ENCODE measurements at regions not wholly inside any gene's neighbourhood (a gene's known extent, or its start where the extent isn't known, plus 50 kb on each side); places are given as distances from the start of the nearest gene placed in this dataset.

DNA sequence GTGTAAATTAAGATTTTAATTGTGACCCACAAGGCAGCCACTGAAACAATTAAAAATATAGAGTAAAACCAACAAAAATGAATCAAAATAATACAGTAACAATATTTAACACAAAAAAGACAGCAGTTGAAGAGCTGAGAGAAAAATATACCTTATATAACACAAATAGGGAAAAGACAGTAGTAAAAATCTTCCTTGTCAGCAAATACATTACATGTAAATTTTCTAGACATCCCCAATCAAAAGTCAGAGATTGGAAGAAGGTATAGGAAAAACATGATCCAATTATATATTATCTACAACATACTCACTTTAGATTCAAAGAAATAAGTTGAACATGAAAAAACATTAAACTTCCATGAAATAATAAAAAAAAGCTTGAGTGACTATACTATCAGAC is 330.8 kb downstream of the UBE2NL start:
- TF ChIP-seq, protein P1, sequence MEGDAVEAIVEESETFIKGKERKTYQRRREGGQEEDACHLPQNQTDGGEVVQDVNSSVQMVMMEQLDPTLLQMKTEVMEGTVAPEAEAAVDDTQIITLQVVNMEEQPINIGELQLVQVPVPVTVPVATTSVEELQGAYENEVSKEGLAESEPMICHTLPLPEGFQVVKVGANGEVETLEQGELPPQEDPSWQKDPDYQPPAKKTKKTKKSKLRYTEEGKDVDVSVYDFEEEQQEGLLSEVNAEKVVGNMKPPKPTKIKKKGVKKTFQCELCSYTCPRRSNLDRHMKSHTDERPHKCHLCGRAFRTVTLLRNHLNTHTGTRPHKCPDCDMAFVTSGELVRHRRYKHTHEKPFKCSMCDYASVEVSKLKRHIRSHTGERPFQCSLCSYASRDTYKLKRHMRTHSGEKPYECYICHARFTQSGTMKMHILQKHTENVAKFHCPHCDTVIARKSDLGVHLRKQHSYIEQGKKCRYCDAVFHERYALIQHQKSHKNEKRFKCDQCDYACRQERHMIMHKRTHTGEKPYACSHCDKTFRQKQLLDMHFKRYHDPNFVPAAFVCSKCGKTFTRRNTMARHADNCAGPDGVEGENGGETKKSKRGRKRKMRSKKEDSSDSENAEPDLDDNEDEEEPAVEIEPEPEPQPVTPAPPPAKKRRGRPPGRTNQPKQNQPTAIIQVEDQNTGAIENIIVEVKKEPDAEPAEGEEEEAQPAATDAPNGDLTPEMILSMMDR (IDR thresholded peaks at IDR 0.05; ENCODE audit: low read length), result no peak
- no peak for TF ChIP-seq EZH2 (optimal IDR thresholded peaks at IDR 0.05; ENCODE audit: low read depth, low read length)
